ENCODE measurements at regions not wholly inside any gene's neighbourhood (a gene's known extent, or its start where the extent isn't known, plus 50 kb on each side); places are given as distances from the start of the nearest gene placed in this dataset.

DNA sequence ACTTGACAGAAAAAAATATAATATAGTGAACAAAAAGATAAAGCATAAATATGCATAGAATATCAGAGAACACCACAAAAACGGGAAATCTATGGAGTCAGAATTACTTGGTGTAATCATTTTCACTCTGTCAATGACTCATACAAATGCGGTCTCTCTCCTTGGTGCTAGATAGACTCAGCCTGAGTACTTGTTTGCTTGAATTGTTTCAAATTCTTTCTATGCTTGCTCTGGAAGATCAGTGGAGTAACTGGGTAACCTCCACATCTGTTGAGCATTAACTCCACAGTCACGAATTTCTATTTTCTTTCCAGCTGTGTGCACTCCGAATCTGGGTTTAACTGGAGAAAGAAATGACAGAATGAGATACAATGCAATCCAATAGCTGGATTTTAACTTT is 760.4 kb downstream of the ZPLD1 start:
- TF ChIP-seq ZNF274 (IDR thresholded peaks at IDR 0.05; ENCODE audit: low read depth, low read length) (no peak), YY1 (IDR thresholded peaks at IDR 0.05; ENCODE audit: insufficient read depth, insufficient read length) (no peak)
